SK-N-SH treated with all-trans-retinoic acid at 6 μM for 48 hours (cell line): ENCODE measurements at regions not wholly inside any gene's neighbourhood (a gene's known extent, or its start where the extent isn't known, plus 50 kb on each side); places are given as distances from the start of the nearest gene placed in this dataset.
A peak's percentile ranks its signal among the peaks of the same experiment; 100 is the strongest.

ENCODE experiments used
- ATAC-seq: fragments of 200-7000 bp; cut with Tn5 transposase; 3 replicates; pipeline ENCODE4 v1.9.1; 2020; ENCODE audit warnings: mild to moderate bottlenecking, moderate library complexity
- BACH2 ChIP-seq: fragments of 250-450 bp; sonication (Bioruptor Pico); IDR thresholded peaks from 2 replicates; pipeline ENCODE4 v1.9.0; 2021; ENCODE audit warnings: mild to moderate bottlenecking, borderline replicate concordance
- ESRRG ChIP-seq: fragments of 250-450 bp; sonication (Bioruptor Pico); IDR thresholded peaks from 2 replicates; pipeline ENCODE4 v1.6.1; 2021; ENCODE audit warnings: mild to moderate bottlenecking
- GLIS3 ChIP-seq: fragments of 250-450 bp; sonication (Bioruptor Pico); IDR thresholded peaks from 2 replicates; pipeline ENCODE4 v1.5.0; 2020; ENCODE audit warnings: mild to moderate bottlenecking, moderate library complexity
- PPARA ChIP-seq: fragments of 250-450 bp; sonication (Bioruptor Pico); IDR thresholded peaks from 2 replicates; pipeline ENCODE4 v1.5.0; 2020; ENCODE audit warnings: mild to moderate bottlenecking, borderline replicate concordance
- RARB ChIP-seq: fragments of 250-450 bp; sonication (Bioruptor Pico); IDR thresholded peaks from 2 replicates; pipeline ENCODE4 v1.8.0; 2021; ENCODE audit warnings: mild to moderate bottlenecking, moderate library complexity
- SNAI2 ChIP-seq: fragments of 250-450 bp; sonication (Bioruptor Pico); IDR thresholded peaks from 2 replicates; pipeline ENCODE4 v1.5.0; 2020; ENCODE audit warnings: mild to moderate bottlenecking, moderate library complexity
- TCF4 ChIP-seq: fragments of 250-450 bp; sonication (Bioruptor Pico); IDR thresholded peaks from 2 replicates; pipeline ENCODE4 v1.8.0; 2021; ENCODE audit warnings: mild to moderate bottlenecking, moderate library complexity, borderline replicate concordance
- TOX ChIP-seq: fragments of 250-450 bp; sonication (Bioruptor Pico); IDR thresholded peaks from 2 replicates; pipeline ENCODE4 v1.8.0; 2021; ENCODE audit warnings: mild to moderate bottlenecking, moderate library complexity, borderline replicate concordance
- ZC3H10 ChIP-seq: fragments of 250-450 bp; sonication (Bioruptor Pico); IDR thresholded peaks from 2 replicates; pipeline ENCODE4 v1.5.1; 2021; ENCODE audit warnings: mild to moderate bottlenecking, moderate library complexity
- ZFP3 ChIP-seq: fragments of 250-450 bp; sonication (Bioruptor Pico); IDR thresholded peaks from 2 replicates; pipeline ENCODE4 v1.5.0; 2020; ENCODE audit warnings: mild to moderate bottlenecking, moderate library complexity
- ZFP30 ChIP-seq: fragments of 450-650 bp; formaldehyde crosslinking; IDR thresholded peaks from 2 replicates; pipeline ENCODE4 v1.5.0; 2022; ENCODE audit warnings: mild to moderate bottlenecking, moderate library complexity
- ZNF565 ChIP-seq: fragments of 450-650 bp; formaldehyde crosslinking; conservative IDR thresholded peaks from 2 replicates; pipeline ENCODE4 v1.5.0; 2020; ENCODE audit warnings: low read depth, mild to moderate bottlenecking, moderate library complexity
- ZNF70 ChIP-seq: fragments of 450-650 bp; formaldehyde crosslinking; IDR thresholded peaks from 2 replicates; pipeline ENCODE4 v1.5.0; 2020; ENCODE audit warnings: mild to moderate bottlenecking, moderate library complexity
- ZNF8 ChIP-seq: fragments of 450-650 bp; formaldehyde crosslinking; IDR thresholded peaks from 2 replicates; pipeline ENCODE4 v1.5.0; 2020; ENCODE audit warnings: mild to moderate bottlenecking, moderate library complexity
- TF ChIP-seq, protein P1 (sequence below): fragments of 250-450 bp; sonication (Bioruptor Pico); IDR thresholded peaks from 2 replicates; pipeline ENCODE4 v1.5.0; 2020; ENCODE audit warnings: mild to moderate bottlenecking, moderate library complexity
- TF ChIP-seq, protein P2 (sequence below): fragments of 250-450 bp; sonication (Bioruptor Pico); IDR thresholded peaks from 2 replicates; pipeline ENCODE4 v1.5.1; 2021; ENCODE audit warnings: mild to moderate bottlenecking, moderate library complexity
- TF ChIP-seq, protein P3 (sequence below): fragments of 250-450 bp; sonication (Bioruptor Pico); IDR thresholded peaks from 2 replicates; pipeline ENCODE4 v1.8.0; 2021; ENCODE audit warnings: low read depth, mild to moderate bottlenecking, moderate library complexity, borderline replicate concordance
- TF ChIP-seq, protein P4 (sequence below): fragments of 250-450 bp; sonication (Bioruptor Pico); IDR thresholded peaks from 2 replicates; pipeline ENCODE4 v1.8.0; 2020; ENCODE audit warnings: mild to moderate bottlenecking, moderate library complexity, borderline replicate concordance
- TF ChIP-seq, protein P5 (sequence below): fragments of 250-450 bp; sonication (Bioruptor Pico); IDR thresholded peaks from 2 replicates; pipeline ENCODE4 v1.5.1; 2020; ENCODE audit warnings: low read depth, mild to moderate bottlenecking, moderate library complexity

DNA sequence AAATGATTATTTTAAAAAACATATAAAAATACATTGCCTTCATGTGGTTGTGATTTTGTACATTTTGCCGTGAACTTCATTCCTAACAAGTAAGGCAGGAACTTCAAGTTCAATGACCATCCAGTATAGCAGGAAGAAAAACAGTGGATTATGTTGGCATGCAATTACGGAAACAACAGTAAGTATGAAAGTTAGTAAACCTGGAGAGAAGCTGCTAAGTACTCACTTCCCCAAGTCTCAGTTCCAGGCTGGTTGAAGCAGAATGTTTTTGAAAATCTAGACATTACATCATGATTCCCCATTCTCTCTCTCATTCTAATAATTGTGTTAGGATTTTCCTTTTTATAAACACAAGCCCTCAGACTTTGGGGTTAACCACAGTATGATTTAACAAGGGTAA is 987.1 kb upstream of the KLHL29 start (continued):
- TF ChIP-seq, protein P1, sequence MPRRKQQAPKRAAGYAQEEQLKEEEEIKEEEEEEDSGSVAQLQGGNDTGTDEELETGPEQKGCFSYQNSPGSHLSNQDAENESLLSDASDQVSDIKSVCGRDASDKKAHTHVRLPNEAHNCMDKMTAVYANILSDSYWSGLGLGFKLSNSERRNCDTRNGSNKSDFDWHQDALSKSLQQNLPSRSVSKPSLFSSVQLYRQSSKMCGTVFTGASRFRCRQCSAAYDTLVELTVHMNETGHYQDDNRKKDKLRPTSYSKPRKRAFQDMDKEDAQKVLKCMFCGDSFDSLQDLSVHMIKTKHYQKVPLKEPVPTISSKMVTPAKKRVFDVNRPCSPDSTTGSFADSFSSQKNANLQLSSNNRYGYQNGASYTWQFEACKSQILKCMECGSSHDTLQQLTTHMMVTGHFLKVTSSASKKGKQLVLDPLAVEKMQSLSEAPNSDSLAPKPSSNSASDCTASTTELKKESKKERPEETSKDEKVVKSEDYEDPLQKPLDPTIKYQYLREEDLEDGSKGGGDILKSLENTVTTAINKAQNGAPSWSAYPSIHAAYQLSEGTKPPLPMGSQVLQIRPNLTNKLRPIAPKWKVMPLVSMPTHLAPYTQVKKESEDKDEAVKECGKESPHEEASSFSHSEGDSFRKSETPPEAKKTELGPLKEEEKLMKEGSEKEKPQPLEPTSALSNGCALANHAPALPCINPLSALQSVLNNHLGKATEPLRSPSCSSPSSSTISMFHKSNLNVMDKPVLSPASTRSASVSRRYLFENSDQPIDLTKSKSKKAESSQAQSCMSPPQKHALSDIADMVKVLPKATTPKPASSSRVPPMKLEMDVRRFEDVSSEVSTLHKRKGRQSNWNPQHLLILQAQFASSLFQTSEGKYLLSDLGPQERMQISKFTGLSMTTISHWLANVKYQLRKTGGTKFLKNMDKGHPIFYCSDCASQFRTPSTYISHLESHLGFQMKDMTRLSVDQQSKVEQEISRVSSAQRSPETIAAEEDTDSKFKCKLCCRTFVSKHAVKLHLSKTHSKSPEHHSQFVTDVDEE (CRISPR knock-in tag) = no peak

DNA sequence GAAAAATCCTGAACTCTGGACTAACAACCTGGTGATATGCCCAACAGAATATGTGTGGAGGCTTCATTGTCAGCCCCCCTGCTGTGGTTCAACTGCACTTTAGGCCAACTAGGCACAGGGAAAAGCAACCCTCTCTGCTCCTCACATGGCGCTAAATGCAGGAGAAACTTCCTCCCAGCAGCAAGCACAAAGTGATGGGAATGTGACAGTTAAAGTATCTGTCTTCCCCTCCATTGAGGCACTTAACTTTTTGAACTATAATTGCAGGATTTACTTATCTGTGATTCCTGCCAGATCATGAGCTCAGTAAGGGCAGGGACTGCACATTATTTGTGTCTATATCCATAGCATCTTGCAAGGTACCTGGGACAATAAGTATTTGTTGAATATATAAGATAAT is 981.2 kb upstream of the KLHL29 start:
- no peak for ATAC-seq

DNA sequence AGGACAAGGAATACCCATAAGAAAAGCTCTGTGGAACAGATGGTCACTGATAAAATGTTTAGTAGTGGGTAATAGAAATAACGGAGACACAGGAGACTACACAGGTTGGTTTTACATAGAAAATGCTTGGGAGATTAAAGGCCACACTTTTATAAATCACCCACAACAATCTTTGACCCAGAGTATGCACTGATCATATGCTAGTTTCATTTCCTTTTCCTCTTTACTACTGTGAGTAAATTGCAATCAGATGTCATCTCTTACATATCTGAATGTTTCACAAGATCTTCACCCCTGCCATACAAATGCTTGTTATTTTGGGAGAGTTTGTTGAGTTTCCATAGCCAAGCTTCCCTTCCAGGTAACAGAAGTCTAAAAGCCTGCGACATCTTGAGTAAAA is 978.4 kb upstream of the KLHL29 start:
- ATAC-seq = no peak

More for the DNA sequence above, 981.2 kb upstream of the KLHL29 start:
- no peak for TF ChIP-seq ZNF8
- TF ChIP-seq, protein P2, sequence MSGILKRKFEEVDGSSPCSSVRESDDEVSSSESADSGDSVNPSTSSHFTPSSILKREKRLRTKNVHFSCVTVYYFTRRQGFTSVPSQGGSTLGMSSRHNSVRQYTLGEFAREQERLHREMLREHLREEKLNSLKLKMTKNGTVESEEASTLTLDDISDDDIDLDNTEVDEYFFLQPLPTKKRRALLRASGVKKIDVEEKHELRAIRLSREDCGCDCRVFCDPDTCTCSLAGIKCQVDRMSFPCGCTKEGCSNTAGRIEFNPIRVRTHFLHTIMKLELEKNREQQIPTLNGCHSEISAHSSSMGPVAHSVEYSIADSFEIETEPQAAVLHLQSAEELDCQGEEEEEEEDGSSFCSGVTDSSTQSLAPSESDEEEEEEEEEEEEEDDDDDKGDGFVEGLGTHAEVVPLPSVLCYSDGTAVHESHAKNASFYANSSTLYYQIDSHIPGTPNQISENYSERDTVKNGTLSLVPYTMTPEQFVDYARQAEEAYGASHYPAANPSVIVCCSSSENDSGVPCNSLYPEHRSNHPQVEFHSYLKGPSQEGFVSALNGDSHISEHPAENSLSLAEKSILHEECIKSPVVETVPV (CRISPR knock-in tag) = no peak
- no peak for TF ChIP-seq BACH2 (CRISPR knock-in tag)
- no peak for TF ChIP-seq SNAI2 (CRISPR knock-in tag)
- no peak for TF ChIP-seq ZC3H10 (CRISPR knock-in tag)
- TF ChIP-seq RARB = no peak
- TF ChIP-seq, protein P1 (CRISPR knock-in tag) = no peak
- TF ChIP-seq ZNF70 (CRISPR knock-in tag) = no peak
- no peak for TF ChIP-seq ZNF565 (CRISPR knock-in tag)

DNA sequence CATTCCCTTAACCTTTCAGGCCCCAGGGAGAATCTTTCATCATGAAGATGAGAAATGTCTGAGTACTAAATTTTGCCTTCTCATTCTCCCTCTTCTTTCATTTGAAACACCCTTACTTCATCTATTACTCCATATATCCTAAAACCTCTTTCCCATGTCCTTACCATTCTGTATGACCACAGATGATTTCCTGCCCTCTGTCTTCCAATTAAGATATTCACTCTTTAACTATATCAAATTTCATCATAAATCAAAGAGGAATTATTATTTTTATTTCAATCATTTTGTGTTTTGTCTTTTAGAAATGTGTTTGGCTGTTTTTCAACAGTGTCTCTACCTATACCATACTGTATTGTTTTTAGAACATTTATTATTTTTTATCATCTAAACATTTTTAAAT is 964.9 kb upstream of the KLHL29 start:
- ATAC-seq = no peak

More for the DNA sequence above, 978.4 kb upstream of the KLHL29 start:
- TF ChIP-seq ZNF8 (no peak), ZFP3 (CRISPR knock-in tag) (no peak)
- TF ChIP-seq, protein P3, sequence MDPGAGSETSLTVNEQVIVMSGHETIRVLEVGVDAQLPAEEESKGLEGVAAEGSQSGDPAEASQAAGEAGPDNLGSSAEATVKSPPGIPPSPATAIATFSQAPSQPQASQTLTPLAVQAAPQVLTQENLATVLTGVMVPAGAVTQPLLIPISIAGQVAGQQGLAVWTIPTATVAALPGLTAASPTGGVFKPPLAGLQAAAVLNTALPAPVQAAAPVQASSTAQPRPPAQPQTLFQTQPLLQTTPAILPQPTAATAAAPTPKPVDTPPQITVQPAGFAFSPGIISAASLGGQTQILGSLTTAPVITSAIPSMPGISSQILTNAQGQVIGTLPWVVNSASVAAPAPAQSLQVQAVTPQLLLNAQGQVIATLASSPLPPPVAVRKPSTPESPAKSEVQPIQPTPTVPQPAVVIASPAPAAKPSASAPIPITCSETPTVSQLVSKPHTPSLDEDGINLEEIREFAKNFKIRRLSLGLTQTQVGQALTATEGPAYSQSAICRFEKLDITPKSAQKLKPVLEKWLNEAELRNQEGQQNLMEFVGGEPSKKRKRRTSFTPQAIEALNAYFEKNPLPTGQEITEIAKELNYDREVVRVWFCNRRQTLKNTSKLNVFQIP (CRISPR knock-in tag) = no peak
- TF ChIP-seq, all 23 proteins: peak for 0

DNA sequence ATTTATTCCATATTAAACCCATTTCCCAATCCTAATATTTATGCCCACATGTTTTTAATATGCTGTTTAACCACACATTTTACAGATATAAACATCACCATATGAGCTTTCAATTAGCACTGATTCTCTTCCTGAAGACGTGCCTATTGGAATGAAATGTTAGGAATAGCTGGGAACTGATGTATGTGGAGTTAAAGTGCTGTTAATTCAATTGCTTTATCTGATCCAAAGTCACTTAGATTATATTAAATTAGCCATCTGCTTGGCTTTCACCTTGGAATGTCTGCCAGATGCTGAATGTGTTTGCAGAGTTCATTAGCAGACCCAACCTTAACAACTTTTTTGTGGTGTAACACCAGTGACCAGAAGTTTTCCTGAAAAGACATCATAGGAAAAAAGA is 942.9 kb upstream of the KLHL29 start:
- ATAC-seq = no peak
- TF ChIP-seq TCF4 (CRISPR knock-in tag) (peak; percentile 100), RARB (no peak), PPARA (CRISPR knock-in tag) (peak; percentile 91; the same call in 1 of the 2 replicates), ESRRG (CRISPR knock-in tag) (peak; percentile 67; the same call in 1 of the 2 replicates), ZFP30 (no peak), GLIS3 (CRISPR knock-in tag) (peak; percentile 98), ZNF8 (peak; percentile 46; the same call in 1 of the 2 replicates), TOX (CRISPR knock-in tag) (no peak), SNAI2 (CRISPR knock-in tag) (peak; percentile 80; the same call in 1 of the 2 replicates), ZNF565 (CRISPR knock-in tag) (peak; percentile 83; the same call in 1 of the 2 replicates)
- TF ChIP-seq, protein P4, sequence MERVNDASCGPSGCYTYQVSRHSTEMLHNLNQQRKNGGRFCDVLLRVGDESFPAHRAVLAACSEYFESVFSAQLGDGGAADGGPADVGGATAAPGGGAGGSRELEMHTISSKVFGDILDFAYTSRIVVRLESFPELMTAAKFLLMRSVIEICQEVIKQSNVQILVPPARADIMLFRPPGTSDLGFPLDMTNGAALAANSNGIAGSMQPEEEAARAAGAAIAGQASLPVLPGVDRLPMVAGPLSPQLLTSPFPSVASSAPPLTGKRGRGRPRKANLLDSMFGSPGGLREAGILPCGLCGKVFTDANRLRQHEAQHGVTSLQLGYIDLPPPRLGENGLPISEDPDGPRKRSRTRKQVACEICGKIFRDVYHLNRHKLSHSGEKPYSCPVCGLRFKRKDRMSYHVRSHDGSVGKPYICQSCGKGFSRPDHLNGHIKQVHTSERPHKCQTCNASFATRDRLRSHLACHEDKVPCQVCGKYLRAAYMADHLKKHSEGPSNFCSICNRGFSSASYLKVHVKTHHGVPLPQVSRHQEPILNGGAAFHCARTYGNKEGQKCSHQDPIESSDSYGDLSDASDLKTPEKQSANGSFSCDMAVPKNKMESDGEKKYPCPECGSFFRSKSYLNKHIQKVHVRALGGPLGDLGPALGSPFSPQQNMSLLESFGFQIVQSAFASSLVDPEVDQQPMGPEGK (CRISPR knock-in tag) = no peak
- TF ChIP-seq, protein P1 (CRISPR knock-in tag) = peak; percentile 98
- TF ChIP-seq, protein P5, sequence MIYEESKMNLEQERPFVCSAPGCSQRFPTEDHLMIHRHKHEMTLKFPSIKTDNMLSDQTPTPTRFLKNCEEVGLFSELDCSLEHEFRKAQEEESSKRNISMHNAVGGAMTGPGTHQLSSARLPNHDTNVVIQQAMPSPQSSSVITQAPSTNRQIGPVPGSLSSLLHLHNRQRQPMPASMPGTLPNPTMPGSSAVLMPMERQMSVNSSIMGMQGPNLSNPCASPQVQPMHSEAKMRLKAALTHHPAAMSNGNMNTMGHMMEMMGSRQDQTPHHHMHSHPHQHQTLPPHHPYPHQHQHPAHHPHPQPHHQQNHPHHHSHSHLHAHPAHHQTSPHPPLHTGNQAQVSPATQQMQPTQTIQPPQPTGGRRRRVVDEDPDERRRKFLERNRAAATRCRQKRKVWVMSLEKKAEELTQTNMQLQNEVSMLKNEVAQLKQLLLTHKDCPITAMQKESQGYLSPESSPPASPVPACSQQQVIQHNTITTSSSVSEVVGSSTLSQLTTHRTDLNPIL (CRISPR knock-in tag) = peak; percentile 93

More for the DNA sequence above, 964.9 kb upstream of the KLHL29 start:
- TF ChIP-seq PPARA (CRISPR knock-in tag) (no peak), ZFP30 (peak; percentile 96)
